GM19395 (cell line): ENCODE measurements at regions not wholly inside any gene's neighbourhood (a gene's known extent, or its start where the extent isn't known, plus 50 kb on each side); places are given as distances from the start of the nearest gene placed in this dataset.
"Not testable (repeated sequence)": the region's sequence is repeated elsewhere in the genome, so short reads cannot be mapped to it uniquely, and the experiment has no call there.

Experiments used
- ATAC-seq: cut with Tn5 transposase; IDR thresholded peaks from one replicate; pipeline ENCODE4 v1.9.1; 2021; ENCODE audit warnings: mild to moderate bottlenecking, moderate library complexity; ENCODE audit not compliant: unreplicated experiment

GRCh38 chrX:33989936-33990335 lies 142.2 kb downstream of the FAM47A start:
- no peak for ATAC-seq

GRCh38 chrX:33987458-33987857 lies 144.7 kb downstream of the FAM47A start:
- ATAC-seq = no peak

DNA sequence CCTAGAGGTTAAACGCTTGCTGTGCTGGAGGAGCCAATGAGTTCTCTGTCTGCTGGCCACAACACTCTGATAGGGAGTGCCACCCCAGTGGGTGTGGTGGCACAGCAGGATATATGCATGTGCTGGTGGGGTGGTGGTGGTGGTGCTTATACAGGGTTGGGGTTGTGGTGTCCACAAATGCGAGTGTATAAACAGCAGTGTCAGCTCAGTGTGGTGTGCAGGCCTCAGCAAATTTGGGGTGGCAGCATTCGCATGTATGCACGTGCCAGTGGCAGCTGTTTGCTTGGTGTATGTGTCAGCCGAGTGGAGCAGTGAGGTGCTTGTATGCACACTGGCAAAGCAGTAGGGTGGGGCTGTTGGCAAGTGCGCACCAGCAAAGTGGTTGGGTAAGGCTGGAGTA lies 157.4 kb downstream of the FAM47A start:
- ATAC-seq = no peak

- ATAC-seq = no peak
Observed at GRCh38 chrX:33970028-33970967, 161.8 kb downstream of the FAM47A start.

DNA sequence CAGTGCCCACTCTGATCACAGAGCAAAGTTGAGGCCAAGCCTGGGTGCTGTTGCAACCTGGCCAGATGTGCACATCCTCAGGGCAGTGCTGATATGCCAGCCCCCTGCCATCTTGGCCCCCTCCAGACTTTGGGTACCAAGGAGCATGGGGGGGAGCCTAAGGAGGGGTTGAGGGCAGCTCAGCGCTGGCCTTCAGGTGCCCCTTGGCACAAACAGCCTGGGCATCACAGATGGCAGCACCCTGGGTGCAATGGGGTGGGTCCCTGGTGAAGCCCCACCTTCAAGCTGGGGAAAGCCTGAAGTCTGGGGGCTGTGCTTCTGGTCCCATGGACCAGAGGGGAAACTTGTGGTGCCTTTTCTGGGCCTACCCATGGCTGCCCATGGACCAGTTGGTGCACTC lies 163.0 kb downstream of the FAM47A start:
- ATAC-seq = no peak

GRCh38 chrX:33968611-33969010 lies 163.5 kb downstream of the FAM47A start:
- ATAC-seq = no peak

DNA sequence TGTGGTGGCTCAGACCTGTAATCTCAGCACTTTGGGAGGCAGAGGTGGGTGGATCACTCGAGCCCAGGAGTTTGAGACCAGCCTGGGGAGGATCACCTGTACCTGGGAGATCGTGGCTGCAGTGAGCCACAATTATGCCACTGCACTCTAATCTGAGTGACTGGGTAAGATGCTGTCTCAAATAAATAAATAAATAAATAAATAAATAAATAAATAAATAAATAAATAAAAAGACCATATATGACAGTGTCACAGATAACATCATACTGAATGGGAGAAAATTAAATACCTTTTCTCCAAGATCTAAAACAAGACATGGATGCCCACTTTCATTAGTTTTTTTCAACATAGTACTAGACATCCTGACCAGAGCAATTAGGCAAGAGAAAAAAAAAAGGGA lies 182.8 kb downstream of the FAM47A start:
- ATAC-seq = no peak

DNA sequence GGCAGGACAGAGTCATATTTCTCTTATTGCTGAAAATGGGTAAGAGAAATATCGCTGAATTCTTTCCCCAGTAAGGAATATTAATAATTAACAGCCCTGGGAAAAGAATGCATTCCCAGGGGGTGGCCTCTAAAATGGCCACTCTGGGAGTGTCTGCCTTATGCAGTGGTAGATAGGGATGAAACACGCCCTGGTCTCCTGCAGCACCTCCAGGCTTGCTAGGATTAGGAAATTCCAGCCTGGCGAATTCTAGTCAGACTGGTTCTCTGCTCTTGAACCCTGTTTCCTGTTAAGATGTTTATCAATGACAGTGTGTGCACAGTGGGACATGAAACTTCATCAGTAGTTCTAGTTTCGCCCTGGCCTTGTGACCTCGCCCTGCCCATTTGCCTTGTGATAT lies 205.9 kb downstream of the FAM47A start:
- not testable (repeated sequence) for ATAC-seq

GRCh38 chrX:33923262-33923661 lies 208.9 kb downstream of the FAM47A start:
- ATAC-seq = no peak

- no peak for ATAC-seq
Observed at GRCh38 chrX:33909836-33910235, 222.3 kb downstream of the FAM47A start.

- ATAC-seq = no peak
Observed at GRCh38 chrX:33908898-33909297, 223.2 kb downstream of the FAM47A start.

GRCh38 chrX:33908074-33908473 lies 224.0 kb downstream of the FAM47A start:
- ATAC-seq = no peak

GRCh38 chrX:33906971-33907370 lies 225.1 kb downstream of the FAM47A start:
- ATAC-seq = no peak

DNA sequence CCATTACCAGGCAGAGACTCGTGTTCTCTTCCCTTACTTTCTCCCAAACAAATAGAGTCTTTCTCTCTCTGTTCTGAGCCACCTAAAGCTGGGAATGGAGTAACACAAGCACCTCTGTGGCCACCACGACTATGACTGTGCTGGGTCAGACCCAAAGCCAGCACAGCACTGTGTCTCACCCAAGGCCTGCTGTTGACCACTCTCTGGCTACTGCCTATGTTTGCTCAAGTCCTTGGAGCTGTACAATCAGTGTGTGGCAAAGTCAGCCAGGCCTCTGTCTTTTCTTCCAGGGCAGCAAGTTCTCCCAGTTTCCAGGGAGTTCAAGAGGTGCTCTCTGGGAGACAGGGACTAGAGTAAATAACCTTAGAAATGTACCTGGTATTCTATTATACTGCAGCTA lies 239.4 kb downstream of the FAM47A start:
- ATAC-seq = no peak

GRCh38 chrX:33855251-33855650 lies 276.9 kb downstream of the FAM47A start:
- ATAC-seq = no peak

DNA sequence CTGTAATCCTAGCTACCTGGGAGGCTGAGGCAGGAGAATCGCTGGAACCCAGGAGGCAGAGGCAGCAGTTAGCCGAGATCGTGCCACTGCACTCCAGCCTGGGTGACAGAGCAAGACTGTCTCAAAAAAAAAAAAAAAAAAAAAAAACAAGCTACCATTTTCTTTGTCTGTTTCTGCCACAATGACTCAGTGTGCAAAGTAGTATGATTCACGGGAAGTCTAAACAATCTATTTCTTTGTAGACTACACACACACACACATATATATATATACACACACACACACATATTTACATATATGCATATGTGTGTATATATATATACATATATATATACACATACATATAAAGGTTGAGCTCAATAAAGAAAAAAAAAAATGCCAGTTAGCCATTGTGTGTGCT lies 280.0 kb downstream of the FAM47A start:
- ATAC-seq = not testable (repeated sequence)

GRCh38 chrX:33840176-33840575 lies 291.9 kb downstream of the FAM47A start:
- ATAC-seq = no peak

DNA sequence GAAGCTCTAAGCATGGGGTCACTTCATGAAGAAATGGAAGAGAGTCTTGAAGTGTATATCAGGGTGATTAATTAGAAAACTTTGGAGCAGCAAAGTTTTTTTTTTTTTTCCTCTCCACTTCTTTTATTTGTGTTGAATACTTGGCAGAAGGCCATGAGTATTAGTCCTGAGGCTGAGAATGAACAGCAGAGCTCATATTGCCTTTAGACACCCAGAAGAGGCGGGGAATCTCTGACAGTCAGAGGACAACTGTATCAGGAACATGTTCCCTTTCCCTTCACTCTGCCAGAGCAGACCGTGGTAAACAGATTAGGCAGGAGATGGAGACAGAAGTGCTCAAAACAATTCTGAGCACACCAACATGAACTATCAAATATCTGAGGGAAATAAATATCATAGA lies 300.9 kb downstream of the FAM47A start:
- no peak for ATAC-seq

DNA sequence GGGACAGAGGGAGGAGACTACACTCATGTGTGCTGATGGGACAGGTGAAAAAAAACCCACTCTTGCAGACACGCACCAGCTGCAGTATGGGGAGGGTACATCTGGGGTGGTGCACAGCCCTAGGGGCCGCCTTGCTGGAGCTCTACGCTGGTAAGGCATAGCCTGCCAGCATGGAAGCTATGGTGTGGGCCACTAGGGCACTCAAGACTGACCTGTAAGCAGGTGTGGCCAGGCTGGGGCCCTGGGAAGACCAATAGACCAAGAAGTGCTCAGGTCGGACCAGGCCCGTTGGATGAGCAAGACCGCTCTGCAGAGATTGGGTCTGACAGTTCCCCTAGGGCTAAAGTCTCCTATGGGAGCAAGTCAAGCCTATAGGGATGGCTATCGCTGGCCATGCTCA lies 314.8 kb downstream of the FAM47A start:
- ATAC-seq = no peak

DNA sequence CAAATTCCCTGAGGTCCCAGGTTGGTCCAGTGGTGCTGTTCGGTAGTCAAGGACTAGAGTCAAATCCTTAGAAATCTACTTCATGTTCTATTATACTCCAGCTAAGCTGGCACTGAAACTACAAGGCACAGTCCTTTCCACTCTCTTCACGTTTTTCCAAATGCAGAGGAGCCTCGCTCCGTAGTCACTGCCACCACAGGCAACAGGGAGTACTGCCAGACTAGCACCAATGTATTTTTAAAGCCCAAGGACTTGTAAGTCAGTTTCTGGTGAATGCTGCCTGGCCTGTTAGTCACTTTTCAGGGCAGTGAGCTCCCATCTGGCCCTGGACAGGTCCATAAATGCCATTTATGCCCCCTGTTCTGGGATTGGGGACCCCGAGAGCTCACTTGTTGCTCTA lies 323.5 kb downstream of the FAM47A start:
- no peak for ATAC-seq

DNA sequence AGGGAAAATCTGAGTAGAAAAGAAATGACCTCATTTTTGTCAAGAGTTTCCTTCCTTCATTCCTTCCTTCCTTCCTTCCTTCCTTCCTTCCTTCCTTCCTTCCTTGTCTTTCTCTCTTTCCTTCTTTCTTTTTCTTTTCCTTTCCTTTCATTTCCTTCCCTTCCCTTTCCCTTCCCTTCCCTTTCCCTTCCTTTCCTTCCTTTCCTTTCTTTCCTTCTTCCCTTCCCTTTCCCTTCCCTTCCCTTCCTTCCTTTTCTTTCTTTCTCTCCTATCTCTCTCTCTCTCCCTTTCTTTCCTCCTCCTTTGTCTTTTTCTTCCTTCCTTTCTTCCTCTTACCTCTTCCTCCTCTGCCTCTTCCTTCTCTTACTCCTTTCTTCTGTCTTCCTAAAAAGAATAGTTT lies 347.6 kb downstream of the FAM47A start:
- no peak for ATAC-seq

- ATAC-seq = no peak
Observed at GRCh38 chrX:33741807-33742206, 390.3 kb downstream of the FAM47A start.

- ATAC-seq = no peak
Observed at GRCh38 chrX:33735182-33735581, 396.9 kb downstream of the FAM47A start.
